Effector CD8-positive, alpha-beta T cell (primary cell): ENCODE measurements at regions not wholly inside any gene's neighbourhood (a gene's known extent, or its start where the extent isn't known, plus 50 kb on each side); places are given as distances from the start of the nearest gene placed in this dataset.
"Not testable (repeated sequence)": the region's sequence is repeated elsewhere in the genome, so short reads cannot be mapped to it uniquely, and the experiment has no call there.

Experiments
- DNase-seq: peaks from one replicate; lab custom pipeline; 2025; lab: John Stamatoyannopoulos, UW

DNA sequence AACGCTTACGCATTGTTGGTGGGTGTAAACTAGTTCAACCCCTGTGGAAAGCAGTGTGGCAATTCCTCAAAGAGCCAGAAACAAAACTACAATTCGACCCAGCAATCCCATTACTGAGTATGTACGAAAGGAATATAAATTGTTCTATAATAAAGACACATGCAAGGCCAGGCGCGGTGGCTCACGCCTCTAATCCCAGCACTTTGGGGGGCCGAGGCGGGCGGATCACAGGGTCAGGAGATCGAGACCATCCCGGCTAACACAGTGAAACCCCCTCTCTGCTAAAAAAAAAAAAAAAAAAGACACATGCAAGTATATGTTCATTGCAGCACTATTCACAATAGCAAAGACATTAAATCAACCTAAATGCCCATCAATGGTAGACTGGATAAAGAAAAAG is 217.6 kb upstream of the ISL1 start:
- not testable (repeated sequence) for DNase-seq

DNA sequence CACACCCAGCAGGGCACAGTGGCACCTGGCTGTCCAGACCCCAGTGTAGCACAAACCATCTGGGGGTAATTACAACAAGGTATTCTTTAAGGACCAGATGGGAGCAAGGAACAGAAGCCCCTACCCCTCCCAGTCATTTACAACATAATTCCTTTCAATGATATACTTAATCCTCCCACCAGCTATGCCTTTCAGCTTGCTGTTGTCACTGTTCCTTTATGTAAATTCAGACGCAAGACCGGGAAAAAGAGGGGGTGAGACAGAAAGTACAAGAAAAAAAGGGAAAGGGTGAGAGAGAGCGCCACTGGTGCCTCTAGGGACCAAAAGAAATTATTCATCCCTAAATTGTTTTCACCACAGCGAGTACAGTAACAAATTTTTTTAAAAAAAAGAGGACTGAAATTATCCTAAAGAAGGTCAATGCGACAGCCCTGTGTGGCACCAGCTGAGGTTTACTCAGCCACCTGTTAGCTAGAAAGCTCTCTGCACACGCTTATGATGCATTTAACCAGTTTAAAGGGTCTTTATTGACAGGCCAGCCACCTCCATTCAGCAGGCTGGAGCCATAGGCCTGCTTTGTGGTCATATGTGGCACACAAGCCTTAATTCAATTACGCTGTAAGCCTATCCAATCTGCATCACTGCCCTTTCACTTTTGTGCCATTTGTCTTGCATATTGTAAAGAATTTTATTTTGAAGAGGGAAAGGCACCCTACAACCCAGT is 210.2 kb upstream of the ISL1 start:
- no peak for DNase-seq

DNA sequence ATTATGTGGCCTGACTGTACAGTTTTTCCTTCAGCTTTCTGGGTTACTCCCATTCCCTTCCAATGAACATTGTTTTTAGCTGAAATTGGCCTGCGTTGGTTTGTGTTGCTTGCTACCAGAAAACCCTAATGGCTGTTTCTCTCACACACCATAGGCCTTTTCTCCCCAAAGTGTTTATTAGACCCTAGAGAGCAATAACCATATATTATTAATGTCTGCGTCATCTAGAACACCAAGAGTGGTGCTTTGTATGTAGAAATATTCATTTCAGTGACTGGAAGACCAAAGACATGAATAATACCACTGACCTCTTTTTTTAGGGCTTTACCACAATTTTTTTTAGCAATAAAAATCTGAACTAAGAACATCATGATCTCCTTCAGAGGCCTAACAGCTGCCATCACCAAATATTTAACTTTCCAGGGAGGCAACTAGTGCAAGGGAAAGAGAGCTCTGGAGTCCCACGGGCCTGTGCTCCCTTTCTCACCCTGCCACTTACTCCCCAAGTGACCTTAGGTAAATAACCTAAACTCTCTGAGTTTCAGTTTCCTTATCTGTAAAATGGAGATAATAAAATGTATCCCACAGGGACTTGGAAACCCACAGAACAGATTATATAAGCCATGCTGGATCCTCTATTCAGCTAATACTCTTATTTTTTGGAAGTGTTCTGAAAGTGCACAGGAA is 201.9 kb upstream of the ISL1 start:
- no peak for DNase-seq

DNA sequence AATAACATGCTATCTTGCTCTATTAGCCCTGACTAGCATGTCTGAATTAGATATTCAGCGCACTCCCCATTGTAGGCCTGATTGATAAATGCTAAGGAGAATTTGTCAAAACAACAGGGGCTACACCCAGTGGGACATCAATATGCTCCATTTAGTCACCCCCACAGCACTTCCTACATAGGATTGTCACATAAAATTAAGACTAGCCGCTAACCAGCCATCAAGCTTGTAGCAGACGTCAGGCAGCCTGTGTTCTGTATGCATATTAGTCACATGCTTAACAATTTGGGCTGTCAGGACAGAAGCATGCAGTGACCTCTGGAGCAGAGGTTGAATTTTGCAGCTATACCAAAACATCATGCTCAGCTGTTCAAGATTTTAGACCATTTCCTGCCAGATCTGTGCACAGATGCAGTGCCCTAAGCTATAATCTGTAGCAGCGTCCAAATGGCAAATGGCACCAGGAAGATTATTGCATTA is 197.4 kb upstream of the ISL1 start:
- DNase-seq, result no peak

DNA sequence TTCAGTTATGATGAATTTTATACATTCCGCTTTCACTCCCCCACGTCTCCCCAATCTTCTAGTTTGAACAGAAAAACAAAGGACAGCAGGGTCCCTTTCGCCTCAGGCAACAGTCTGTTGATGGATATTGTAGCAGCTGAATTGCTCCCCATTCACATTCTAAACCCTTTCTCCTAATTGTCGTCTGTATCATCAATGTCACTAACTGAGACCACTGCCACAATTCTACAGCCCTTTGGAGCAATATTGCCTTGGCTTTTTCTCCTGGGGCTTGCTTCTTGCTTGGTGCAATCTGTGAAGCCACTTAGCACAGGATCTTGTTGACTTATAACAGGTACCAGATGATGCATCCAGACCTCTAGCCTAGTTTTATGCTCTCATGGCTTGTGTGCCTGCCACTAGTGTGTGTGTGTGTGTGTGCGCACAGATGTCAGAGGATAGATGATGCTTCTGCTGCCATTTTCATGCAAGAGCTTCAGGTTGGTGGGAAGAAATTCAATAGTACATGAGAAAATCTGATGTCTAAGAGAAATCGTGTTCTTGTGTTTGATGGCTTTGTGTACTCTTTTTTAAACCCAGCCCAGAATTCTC is 195.2 kb upstream of the ISL1 start:
- DNase-seq, result no peak

DNA sequence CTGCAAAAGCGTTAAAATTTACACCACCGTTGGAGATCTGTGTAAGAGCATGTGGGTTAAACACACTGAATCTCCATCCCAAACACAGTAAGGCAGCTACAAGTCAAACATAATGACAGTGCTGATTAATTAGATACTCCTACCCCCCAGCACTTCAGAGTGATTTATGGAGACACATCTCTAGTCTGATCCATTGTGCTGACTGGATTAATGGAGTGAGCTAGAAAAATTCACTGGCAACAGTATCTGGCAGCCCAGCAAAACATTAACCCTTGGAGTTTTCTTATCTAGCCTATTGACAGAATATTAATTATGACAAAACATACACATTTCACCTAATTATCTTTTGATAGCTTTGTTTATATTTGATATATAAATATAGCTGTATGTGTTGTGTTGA is 188.6 kb upstream of the ISL1 start:
- no peak for DNase-seq

DNA sequence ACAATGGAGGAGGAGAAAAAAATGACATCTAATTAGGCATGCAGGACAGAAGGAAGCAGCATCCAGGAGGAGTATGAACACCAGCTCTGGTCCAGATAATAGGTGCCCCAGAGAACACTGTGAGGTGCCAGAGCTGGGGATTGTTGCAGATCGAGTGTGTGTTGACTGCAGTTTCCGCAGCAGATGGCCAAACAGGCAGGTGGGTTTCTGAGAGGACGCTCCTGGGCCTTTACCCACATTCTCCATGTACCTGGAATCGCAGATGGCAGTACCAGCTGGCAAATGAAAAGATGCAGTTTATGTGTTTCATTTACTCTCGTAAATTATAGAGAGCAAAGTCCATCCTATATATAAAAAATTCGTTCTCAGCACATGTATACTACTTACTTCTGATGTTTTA is 182.2 kb upstream of the ISL1 start:
- no peak for DNase-seq

DNA sequence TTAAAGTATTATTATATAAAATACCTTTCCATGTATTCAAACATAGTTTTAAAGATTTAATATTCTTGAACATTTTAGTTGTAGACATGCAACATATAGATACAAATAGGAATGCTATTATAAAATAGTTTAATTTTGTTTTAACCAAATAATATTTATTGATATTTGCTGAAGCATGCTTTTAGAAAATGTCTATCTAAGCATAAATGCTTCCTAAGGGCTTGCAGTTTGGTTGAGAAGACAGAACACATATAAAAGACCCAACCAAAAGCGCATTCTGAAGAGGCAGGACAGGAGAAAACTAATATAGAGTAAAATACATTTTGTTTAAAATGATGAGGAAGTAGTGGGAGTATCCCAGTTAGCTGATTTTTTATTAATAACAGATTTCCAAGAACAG is 181.5 kb upstream of the ISL1 start:
- DNase-seq, result no peak

DNA sequence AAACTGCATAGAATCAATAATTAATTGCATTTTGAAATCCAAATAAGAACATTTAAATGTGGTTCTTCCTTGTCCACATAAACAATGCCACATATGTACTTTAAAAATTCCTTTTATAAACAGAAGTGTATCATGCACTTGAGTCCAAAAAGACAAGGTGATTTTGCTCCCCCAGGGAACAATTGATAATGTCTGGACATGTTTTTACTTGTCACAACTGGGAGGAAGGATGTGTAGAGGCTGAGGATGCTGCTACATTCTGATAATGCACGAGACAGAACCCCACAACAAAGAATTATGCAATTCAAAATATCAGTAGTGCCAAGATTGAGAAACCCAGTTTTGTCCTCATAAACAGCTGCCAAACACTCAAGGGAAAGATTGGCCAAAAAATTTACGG is 181.1 kb upstream of the ISL1 start:
- no peak for DNase-seq

DNA sequence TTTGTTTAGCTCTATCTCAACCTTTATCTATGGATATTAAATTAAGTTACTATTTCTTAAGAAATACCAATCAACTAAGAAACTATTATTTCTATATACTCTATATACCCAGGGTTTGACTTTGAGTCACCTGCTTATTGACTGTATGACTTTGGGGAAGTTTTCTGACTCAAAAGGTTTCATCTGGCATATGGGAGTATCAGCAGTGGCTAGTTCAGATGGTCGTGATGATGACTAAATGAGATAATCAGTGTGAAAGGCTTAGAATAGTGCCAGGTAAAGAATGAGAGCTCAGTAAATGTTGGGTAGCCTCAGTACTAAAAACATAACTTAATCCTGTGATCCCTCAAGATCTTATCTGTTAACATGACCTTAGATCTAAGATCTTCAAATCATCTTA is 179.7 kb upstream of the ISL1 start:
- DNase-seq, result no peak

DNA sequence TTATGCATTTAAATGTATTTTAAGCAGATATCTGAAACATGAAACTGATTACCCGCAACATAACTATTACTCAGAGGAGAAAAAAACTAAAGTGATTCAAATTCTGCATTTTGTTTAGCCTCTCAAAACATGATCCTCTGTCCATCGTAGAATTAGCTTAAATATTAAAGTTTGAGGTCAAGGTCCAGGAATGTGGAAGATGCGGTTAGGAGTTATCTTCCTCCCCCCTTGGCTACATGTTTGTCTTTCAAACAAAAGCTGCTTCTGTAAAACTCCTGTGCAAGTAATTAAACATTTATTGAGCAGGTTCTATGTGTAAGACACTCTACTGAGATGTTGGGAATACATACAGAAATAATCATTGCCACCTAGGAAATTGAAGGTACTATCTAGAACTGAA is 175.0 kb upstream of the ISL1 start:
- no peak for DNase-seq

DNA sequence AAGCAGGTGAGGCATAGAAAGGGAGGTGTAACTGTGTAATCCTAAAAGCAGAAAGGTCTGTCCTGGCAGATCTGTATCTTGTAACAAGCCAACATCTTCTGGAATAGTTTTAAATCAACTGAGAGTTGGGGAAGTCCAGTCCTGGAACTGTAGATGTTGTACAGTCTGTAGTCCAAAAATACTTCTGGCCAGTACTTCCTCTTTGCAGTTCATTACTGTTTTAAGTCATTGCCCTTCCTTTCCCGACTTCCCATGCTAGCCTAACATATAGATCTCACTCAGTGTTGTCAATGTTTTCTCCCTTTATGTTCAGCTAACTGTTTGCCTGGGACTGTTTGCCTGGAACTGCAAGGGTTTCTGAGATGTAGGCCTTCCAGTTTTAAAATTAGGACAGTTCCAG is 168.5 kb upstream of the ISL1 start:
- no peak for DNase-seq

DNA sequence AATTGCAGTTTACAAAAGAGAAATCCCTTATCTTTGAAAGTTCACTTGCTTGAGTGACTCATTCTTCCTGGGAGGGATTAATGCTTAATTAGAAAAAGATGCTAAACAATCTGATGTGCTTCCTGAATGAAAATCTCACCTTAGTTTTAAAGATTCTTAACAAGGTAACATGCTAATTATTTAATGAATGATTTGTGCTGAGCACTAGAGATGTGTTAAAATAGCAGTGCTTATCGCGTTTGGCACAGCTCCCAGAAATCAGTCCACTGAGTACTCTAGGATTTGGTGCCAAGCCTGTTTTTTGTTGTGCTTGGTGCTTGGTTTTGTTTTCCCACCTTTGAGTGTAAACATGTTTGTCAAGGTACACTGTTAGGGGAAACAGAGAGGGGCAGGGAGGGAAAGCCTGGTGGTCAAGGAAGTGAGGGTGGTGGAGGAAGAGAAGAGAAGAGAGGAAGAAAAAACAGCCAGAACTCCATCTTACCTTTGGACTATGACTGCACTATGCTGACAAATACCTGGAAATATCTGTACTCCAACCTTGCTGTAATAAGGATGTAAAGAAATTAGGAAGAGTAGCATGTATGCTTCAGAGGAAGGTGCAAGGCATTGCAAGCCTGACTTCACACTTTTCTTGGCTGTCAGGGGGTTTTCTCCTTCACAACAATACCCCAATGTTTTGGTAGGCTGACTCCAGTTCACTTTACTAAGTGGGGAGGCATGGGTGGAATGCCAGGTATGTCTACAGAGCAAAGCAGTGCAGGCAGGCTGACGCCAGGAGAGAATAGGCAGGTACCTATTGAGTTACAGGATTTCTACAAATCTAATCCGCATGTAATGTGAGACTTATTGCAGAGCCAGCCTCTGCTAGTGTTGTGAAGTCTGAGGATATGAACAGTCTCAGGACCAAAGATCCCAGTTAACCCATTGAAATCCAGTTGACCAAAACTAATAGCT is 157.2 kb upstream of the ISL1 start:
- no peak for DNase-seq

DNA sequence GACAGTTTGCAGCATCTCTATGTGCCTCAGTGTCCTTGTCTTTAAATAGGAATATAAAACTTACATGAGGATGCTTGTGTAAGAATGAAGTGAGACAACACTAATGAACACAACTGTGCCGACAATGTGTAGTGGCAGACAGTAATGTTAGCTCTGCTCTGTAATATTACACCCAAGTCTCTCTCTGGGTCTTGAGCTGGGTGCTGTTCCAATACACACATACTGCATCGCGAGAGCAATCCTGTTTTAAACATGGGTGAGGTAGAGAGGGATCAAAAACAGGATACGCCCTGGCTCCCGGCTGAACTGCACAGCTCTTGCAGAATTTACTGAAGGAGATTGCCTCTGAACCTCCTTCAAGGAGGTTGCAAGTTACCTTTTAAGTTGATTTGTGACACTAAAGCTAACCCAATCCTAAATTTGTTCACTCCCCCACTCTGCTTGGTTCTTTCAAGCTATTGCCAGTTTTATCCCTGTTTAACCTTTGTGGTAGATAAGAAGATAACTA is 155.2 kb upstream of the ISL1 start:
- no peak for DNase-seq

DNA sequence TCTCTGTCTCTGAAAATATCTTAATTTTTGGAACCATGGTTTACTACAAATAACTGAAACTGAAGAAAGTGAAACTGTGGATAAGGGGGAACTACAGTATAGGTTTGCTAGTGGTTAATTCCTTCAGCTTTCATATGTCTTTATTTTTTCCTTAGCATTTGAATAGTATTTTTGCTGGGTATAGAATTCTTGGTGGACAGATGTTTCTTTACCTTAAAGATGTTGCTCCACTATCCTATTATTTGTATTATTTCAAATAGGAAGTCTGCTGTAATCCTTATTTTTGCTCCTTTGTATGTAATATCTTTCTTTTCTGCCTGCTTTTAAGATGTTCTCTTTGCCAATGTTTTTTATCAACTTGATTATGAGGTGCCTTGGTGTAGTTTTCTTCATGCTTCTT is 152.9 kb upstream of the ISL1 start:
- DNase-seq, result no peak

DNA sequence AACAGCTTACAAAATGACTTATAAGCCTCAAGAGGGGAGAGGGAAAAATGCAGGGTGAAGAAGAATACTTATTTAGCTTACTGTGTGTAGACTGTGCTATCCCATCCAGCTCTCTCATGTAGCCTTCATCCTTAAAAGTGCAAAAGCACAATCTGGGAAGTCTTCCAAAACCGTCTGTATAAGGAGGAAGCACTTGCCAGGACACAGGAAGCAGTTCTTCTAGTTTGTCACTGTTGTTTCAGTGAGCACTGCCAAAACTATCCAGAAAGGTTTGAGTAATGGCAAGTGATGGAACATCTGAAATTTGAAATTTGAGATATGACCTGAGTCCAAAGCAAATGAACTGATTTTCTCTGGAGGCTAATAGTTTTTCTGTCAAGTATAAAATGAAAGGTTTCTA is 140.8 kb upstream of the ISL1 start:
- DNase-seq, result no peak

DNA sequence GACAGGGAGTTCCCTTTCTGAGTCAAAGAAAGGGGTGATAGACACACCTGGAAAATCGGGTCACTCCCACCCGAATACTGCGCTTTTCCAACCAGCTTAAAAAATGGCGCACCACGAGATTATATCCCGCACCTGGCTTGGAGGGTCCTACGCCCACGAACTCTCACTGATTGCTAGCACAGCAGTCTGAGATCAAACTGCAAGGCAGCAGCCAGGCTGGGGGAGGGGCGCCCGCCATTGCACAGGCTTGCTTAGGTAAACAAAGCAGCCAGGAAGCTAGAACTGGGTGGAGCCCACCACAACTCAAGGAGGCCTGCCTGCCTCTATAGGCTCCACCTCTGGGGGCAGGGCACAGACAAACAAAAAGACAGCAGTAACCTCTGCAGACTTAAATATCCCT is 132.3 kb upstream of the ISL1 start:
- not testable (repeated sequence) for DNase-seq

DNA sequence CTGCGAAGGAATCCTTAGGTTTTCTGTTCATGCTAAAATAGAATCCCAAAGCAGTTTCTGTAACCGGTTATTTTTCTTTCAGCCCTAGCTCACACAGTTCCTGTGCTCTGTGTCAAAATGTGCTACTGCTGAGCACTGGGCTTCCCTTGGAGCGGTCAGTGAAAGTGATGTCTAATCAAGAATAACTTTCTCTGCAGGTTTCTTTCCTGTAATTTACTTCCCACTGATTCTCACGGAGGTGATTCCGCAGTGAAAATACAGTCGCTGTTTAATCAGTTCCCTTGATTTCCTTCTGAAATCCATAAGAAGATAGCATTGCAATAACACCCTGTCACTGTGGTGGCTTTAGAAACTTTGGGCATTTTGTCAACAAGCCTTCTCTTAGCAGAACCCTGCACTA is 112.0 kb upstream of the ISL1 start:
- no peak for DNase-seq

DNA sequence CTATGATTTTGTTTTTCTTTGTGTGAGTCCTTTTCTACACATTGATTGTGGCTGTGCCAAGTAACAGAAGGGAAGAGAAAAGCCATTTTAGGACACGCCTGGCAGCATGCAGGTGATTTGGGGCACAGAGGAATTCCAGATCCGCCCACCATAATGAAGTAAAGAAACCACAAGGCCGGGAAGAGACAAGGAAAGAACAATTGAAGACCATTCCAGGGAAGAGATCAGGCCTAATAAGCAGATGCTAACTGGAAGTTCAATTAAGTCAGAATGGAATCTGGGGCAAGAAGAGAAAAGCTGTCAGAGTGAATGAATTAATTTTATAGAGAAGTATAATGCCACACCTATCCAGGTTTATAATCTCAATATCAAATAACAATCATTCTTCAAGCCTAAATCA is 110.2 kb upstream of the ISL1 start:
- DNase-seq, result no peak

DNA sequence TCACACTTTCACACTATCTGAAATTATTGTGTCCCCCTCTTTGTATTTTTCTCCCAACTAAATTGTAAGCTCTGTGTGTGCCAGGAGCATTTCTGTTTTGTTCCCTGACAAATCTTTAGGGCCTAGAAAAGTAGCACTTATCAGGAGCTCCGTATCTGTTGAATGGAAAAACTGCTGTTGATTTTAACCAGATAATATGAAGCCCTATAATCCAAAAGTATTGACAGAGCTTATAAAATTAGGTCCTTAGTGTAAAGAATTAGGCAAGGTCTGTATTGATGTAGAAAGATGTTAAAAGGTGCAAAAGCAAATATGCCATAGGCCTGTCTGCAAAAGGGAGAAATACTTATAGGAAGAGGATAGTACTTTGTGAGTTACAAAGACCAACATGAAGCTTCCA is 109.4 kb upstream of the ISL1 start:
- DNase-seq, result no peak

DNA sequence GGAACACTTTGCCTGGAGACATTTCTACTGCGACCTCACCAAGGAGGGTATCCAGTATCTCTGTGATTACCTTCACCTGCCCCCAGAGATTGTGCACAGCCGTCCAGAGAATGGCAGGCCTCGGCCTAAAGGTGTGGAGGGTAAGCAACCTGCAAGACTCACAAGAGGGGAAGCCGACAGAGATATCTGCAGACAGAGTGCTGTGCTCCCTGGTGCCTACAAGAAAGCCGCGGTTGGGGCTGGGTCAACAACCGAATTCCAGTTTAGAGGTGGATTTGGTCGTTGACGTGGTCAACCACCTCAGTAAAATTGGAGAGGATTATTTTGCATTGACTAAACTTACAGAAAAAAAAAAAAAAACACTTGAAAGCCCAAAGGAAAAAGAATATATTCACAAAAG is 107.8 kb upstream of the ISL1 start:
- no peak for DNase-seq

DNA sequence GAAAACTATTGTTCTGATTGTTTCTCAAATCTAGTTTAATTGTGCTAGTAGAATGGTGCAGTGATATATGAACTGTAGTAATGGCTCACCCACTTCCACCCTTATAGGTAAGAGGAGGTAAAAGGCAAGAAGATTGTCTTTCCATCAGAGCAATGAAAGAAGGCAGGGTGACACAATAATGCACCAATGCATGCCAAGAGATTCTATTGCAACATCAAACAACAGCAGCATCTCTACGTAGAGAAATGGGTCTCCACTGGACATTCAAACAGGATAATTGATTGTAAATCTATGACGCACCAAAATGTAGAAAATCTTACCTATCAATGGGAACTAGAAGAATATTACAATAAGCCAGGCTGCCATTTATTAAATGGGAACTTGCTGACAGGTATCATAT is 107.0 kb upstream of the ISL1 start:
- DNase-seq, result no peak
